SU-DHL-6 (cell line): ENCODE measurements at regions not wholly inside any gene's neighbourhood (a gene's known extent, or its start where the extent isn't known, plus 50 kb on each side); places are given as distances from the start of the nearest gene placed in this dataset.

ENCODE experiments used
- EZH2phosphoT487 ChIP-seq: fragments of 200-600 bp; sonication (generic), shearing (Covaris generic); conservative IDR thresholded peaks from 2 replicates; pipeline ENCODE4 v1.6.1; 2018; ENCODE audit warnings: mild to moderate bottlenecking, antibody characterized with exemption, low read length, moderate library complexity, mixed read lengths
- TF ChIP-seq, protein P1 (sequence below): fragments of 200-600 bp; sonication (generic); IDR thresholded peaks from one replicate; pipeline ENCODE4 v1.5.1; 2017; ENCODE audit warnings: antibody characterized with exemption, mild to moderate bottlenecking, low read length, moderate library complexity; ENCODE audit not compliant: insufficient read depth, poor library complexity, severe bottlenecking

DNA sequence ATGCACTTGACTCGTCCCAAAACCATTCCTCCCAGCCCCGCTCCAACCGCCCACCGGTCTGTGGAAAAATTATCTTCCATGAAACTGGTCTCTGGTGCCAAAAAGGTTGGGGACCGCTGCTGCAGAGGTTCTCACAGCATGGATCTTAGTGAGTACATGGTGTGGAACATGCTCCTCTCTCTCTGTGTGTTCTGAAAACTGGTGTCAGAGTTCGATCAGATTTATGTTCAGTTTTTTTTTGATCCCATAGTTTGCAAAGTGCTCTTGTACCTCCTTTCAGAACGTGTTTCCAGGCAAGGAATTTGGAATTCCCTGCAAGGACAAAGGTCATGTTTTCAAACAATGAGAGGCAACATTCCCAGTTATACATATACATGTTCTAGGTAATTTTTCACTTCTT, 61.2 kb upstream of the FAM171A1 start:
- TF ChIP-seq, protein P1, sequence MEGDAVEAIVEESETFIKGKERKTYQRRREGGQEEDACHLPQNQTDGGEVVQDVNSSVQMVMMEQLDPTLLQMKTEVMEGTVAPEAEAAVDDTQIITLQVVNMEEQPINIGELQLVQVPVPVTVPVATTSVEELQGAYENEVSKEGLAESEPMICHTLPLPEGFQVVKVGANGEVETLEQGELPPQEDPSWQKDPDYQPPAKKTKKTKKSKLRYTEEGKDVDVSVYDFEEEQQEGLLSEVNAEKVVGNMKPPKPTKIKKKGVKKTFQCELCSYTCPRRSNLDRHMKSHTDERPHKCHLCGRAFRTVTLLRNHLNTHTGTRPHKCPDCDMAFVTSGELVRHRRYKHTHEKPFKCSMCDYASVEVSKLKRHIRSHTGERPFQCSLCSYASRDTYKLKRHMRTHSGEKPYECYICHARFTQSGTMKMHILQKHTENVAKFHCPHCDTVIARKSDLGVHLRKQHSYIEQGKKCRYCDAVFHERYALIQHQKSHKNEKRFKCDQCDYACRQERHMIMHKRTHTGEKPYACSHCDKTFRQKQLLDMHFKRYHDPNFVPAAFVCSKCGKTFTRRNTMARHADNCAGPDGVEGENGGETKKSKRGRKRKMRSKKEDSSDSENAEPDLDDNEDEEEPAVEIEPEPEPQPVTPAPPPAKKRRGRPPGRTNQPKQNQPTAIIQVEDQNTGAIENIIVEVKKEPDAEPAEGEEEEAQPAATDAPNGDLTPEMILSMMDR, result no peak
- no peak for TF ChIP-seq EZH2phosphoT487
